ACC112 (cell line): ENCODE measurements at regions not wholly inside any gene's neighbourhood (a gene's known extent, or its start where the extent isn't known, plus 50 kb on each side); places are given as distances from the start of the nearest gene placed in this dataset.

Experiments
- H2AFZ ChIP-seq: fragments of 200-600 bp; sonication (generic); one replicate; pipeline ENCODE4 v1.6.0; 2017; ENCODE audit warnings: antibody characterized with exemption, low read length; ENCODE audit not compliant: unreplicated experiment
- H3K27ac ChIP-seq: fragments of 200-600 bp; sonication (generic); 2 replicates; pipeline ENCODE4 v1.5.1; 2014; ENCODE audit warnings: low read depth, mild to moderate bottlenecking, antibody characterized with exemption, low read length, moderate library complexity
- H3K27me3 ChIP-seq: fragments of 200-600 bp; sonication (generic); 2 replicates; pipeline ENCODE4 v1.6.1; 2014; ENCODE audit warnings: mild to moderate bottlenecking, antibody characterized with exemption, low read length, moderate library complexity, mixed read lengths; ENCODE audit not compliant: insufficient read depth
- H3K36me3 ChIP-seq: fragments of 200-600 bp; sonication (generic); 2 replicates; pipeline ENCODE4 v1.6.1; 2016; ENCODE audit warnings: mild to moderate bottlenecking, antibody characterized with exemption, low read length, moderate library complexity, mixed read lengths; ENCODE audit not compliant: insufficient read depth
- H3K4me1 ChIP-seq: fragments of 200-600 bp; sonication (generic); one replicate; pipeline ENCODE4 v1.6.1; 2016; ENCODE audit warnings: low read length, mixed read lengths; ENCODE audit not compliant: insufficient read depth, unreplicated experiment, control insufficient read depth
- H3K4me3 ChIP-seq: fragments of 200-600 bp; sonication (generic); 2 replicates; pipeline ENCODE4 v1.5.1; 2014; ENCODE audit warnings: mild to moderate bottlenecking, low read depth, low read length
- H3K79me2 ChIP-seq: fragments of 200-600 bp; sonication (generic); one replicate; pipeline ENCODE4 v1.6.0; 2016; ENCODE audit warnings: low read length; ENCODE audit not compliant: control insufficient read depth, unreplicated experiment, insufficient read depth

- no peak overlapping the region for H3K4me3 ChIP-seq
- H3K36me3 ChIP-seq = no peaks in the 10 kb centered on the region
- no peaks in the 10 kb centered on the region for H3K4me1 ChIP-seq
- no peaks in the 10 kb centered on the region for H3K79me2 ChIP-seq
- H3K27me3 ChIP-seq = no peaks in the 10 kb centered on the region
- H3K27ac ChIP-seq = no peak overlapping the region
- H2AFZ ChIP-seq = no peak overlapping the region
Measured at GRCh38 chr3:28791713-28792255, 443.2 kb upstream of the AZI2 start.

DNA sequence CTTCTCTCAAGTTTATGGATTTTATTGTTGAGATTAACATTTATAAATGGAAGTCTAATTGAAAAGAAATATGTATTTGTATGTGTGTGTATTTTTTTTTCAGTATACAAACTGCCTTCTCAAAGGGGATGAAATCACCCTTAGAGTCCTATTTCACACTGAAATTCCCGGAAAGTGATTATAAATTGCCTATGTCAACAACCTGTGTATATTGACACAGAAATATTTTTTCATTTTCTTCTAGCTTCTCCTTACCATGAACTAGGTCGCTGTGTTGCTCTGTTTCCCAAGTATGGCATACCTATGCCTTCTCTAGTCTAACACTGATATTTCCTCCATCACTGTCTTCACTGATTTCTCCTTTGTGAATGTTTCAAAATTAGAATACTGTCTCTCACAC lies 444.0 kb upstream of the AZI2 start:
- no peaks in the 10 kb centered on the region for H3K4me1 ChIP-seq
- H3K27ac ChIP-seq = no peak overlapping the region
- no peak overlapping the region for H2AFZ ChIP-seq
- no peak overlapping the region for H3K4me3 ChIP-seq
- no peaks in the 10 kb centered on the region for H3K27me3 ChIP-seq
- no peaks in the 10 kb centered on the region for H3K36me3 ChIP-seq
- H3K79me2 ChIP-seq = no peaks in the 10 kb centered on the region

DNA sequence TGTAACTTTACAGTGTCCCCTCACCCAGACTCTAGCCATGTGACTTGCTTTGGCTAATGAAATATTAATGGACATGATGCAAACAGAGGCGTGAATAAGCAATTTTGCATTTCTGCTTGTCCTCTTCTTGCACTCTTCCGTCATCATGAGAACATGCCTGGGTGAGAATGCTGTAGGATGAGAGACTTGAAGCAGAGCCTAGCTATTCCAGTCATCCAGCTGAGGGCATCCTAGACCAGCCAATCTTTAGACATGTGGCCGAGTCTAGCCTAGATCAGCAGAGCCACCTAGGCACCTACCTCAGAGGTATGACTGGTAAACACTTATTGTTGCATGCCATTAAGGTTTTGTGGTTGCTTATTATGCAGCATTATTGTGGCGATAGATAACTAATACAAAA lies 450.5 kb upstream of the AZI2 start:
- H2AFZ ChIP-seq = no peak overlapping the region
- H3K27ac ChIP-seq = no peak overlapping the region
- H3K36me3 ChIP-seq = no peaks in the 10 kb centered on the region
- no peaks in the 10 kb centered on the region for H3K79me2 ChIP-seq
- no peaks in the 10 kb centered on the region for H3K27me3 ChIP-seq
- H3K4me1 ChIP-seq = no peaks in the 10 kb centered on the region
- no peak overlapping the region for H3K4me3 ChIP-seq

- Histone ChIP-seq H3K27ac (no peak overlapping the region), H3K4me3 (no peak overlapping the region), H3K79me2 (no peaks in the 10 kb centered on the region), H2AFZ (no peak overlapping the region), H3K4me1 (no peaks in the 10 kb centered on the region), H3K36me3 (no peaks in the 10 kb centered on the region), H3K27me3 (0 out of 2 replicates have a peak, but pooled peaks cover under 1% of the 10 kb centered on the region)
Measured at GRCh38 chr3:28800203-28800602, 451.6 kb upstream of the AZI2 start.

DNA sequence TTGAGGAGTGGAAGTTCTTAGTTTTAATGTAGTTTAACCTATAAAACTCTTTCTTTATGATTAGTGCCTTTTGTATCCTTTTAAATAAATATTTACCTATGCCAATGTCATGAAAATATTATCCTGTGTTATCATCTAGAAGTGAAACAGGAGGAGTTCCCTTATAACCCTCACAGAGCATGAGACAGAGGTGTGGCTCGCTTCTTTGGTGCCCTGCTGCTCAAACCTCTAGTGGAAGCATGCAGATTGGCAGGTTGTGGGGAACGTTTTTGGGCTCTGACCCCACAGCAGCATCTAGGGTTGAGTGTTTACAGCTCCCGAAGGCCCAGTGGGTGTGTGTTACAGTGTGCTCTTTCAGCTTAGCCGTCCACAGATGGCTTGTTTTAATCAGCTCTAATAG lies 459.4 kb upstream of the AZI2 start:
- peaks cover 6% of the 10 kb centered on the region; the same call in 1 of the 2 replicates for H3K27me3 ChIP-seq
- no peaks in the 10 kb centered on the region for H3K36me3 ChIP-seq
- no peaks in the 10 kb centered on the region for H3K79me2 ChIP-seq
- H2AFZ ChIP-seq = no peak overlapping the region
- no peak overlapping the region for H3K4me3 ChIP-seq
- no peaks in the 10 kb centered on the region for H3K4me1 ChIP-seq
- H3K27ac ChIP-seq = no peak overlapping the region

DNA sequence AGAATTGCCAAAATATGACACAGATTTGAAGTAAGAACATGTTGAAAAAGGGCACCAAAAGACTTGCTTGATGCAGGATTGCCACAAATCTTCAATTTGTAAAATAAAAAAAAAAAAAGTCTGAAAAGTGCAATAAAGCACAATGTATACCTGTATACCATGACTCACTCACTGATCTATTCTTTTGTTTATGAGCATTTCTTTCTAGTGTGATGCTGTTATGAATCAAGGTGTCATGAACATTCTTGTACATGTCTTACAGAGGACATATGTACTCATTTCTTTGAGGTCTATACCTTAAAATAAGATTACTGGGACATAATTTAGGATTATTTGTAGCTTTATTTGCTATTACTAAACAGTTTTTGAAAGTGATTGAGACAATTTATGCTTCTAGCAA lies 464.9 kb upstream of the RBMS3 start:
- peaks cover 10% of the 10 kb centered on the region; the same call in 1 of the 2 replicates for H3K27me3 ChIP-seq
- no peak overlapping the region for H3K27ac ChIP-seq
- H3K36me3 ChIP-seq = no peaks in the 10 kb centered on the region
- H3K4me3 ChIP-seq = no peak overlapping the region
- H2AFZ ChIP-seq = no peak overlapping the region
- no peaks in the 10 kb centered on the region for H3K4me1 ChIP-seq
- H3K79me2 ChIP-seq = no peaks in the 10 kb centered on the region

DNA sequence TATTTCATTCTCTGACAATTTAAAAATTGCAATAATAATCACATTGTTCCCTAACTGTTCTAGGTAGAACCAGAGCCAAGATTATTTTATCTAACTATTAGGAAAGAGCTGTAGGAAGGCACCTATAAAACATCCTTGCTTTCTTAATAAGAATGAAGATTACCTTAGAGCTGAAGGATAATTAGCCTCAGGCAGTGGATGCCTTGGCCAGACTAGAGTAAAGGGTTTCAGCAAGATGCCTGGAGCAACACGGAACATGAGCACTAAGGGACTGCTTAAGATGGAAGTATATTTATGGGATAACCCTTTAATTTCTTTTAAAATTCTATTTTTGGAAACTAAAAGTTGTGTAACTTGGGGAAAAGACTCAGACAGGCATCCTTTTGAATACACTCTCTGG lies 456.6 kb upstream of the RBMS3 start:
- no peaks in the 10 kb centered on the region for H3K4me1 ChIP-seq
- H3K27me3 ChIP-seq = peaks cover 31% of the 10 kb centered on the region
- no peak overlapping the region for H3K27ac ChIP-seq
- no peaks in the 10 kb centered on the region for H3K79me2 ChIP-seq
- no peak overlapping the region for H2AFZ ChIP-seq
- no peaks in the 10 kb centered on the region for H3K36me3 ChIP-seq
- no peak overlapping the region for H3K4me3 ChIP-seq

DNA sequence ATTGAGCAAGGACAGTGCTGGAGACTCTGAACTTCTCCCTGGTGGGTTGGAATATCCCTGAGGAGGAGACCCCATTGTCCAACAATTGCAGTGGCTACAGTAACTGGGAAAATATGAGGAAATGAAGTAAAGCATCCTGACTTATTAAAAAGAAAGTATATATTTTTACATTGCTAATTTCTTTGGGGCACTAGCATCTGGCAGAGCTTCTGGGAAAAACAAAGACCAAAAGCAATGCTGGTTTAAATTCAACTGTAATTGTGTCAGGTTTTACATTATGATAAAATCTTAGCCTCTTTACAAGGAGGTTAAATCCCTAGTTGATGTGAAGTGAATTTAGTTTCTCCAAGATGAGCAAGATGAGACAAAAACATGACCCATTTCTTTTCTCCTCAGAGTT lies 454.0 kb upstream of the RBMS3 start:
- H3K4me3 ChIP-seq = no peak overlapping the region
- H3K27ac ChIP-seq = no peak overlapping the region
- H3K4me1 ChIP-seq = no peaks in the 10 kb centered on the region
- peaks cover 25% of the 10 kb centered on the region for H3K27me3 ChIP-seq
- no peaks in the 10 kb centered on the region for H3K79me2 ChIP-seq
- H2AFZ ChIP-seq = no peak overlapping the region
- no peaks in the 10 kb centered on the region for H3K36me3 ChIP-seq

DNA sequence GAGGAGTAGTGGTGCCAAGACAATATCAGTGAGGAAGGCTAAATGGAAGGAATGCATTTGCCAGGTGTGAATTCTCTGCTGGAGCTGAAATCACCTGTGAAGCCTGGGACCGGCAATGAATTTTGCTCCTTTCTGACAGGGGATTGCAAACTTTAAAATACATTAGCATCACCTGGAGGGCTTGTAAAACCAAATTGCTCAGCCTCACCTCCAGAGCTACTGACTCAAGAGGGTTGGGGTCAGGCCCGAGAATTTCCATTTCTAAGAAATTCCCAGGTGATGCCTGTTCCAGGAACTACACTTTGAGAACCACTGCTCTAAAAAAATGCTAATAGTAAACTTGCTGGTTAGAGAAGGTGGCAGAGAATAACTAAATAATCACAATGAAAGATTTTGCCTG lies 445.6 kb upstream of the RBMS3 start:
- no peaks in the 10 kb centered on the region for H3K36me3 ChIP-seq
- peaks cover 70% of the 10 kb centered on the region for H3K27me3 ChIP-seq
- H3K27ac ChIP-seq = no peak overlapping the region
- no peaks in the 10 kb centered on the region for H3K79me2 ChIP-seq
- no peaks in the 10 kb centered on the region for H3K4me1 ChIP-seq
- H2AFZ ChIP-seq = no peak overlapping the region
- H3K4me3 ChIP-seq = no peak overlapping the region

- H3K36me3 ChIP-seq = no peaks in the 10 kb centered on the region
- no peak overlapping the region for H2AFZ ChIP-seq
- H3K79me2 ChIP-seq = no peaks in the 10 kb centered on the region
- H3K4me3 ChIP-seq = no peak overlapping the region
- H3K4me1 ChIP-seq = no peaks in the 10 kb centered on the region
- peaks cover 73% of the 10 kb centered on the region for H3K27me3 ChIP-seq
- H3K27ac ChIP-seq = no peak overlapping the region
Measured at GRCh38 chr3:28835751-28836150, 445.1 kb upstream of the RBMS3 start.

GRCh38 chr3:28836199-28836598 lies 444.7 kb upstream of the RBMS3 start:
- H3K27ac ChIP-seq = no peak overlapping the region
- H3K4me3 ChIP-seq = no peak overlapping the region
- H3K79me2 ChIP-seq = no peaks in the 10 kb centered on the region
- no peaks in the 10 kb centered on the region for H3K36me3 ChIP-seq
- H3K4me1 ChIP-seq = no peaks in the 10 kb centered on the region
- H3K27me3 ChIP-seq = peaks cover 77% of the 10 kb centered on the region
- no peak overlapping the region for H2AFZ ChIP-seq
